ENCODE measurements at regions not wholly inside any gene's neighbourhood (a gene's known extent, or its start where the extent isn't known, plus 50 kb on each side); places are given as distances from the start of the nearest gene placed in this dataset.
"Not testable (repeated sequence)": the region's sequence is repeated elsewhere in the genome, so short reads cannot be mapped to it uniquely, and the experiment has no call there.

GRCh38 chr2:91497129-91498064, 2805.9 kb downstream of the RPIA start:
- peak; percentile 26 for DNase-seq (ENCODE audit: low read depth)

GRCh38 chr2:91498065-91498449, 2806.6 kb downstream of the RPIA start:
- DNase-seq (ENCODE audit: low read depth), result not testable (repeated sequence)

- DNase-seq (ENCODE audit: low read depth), result not testable (repeated sequence)
These were observed 2807.2 kb downstream of the RPIA start for GRCh38 chr2:91498513-91499250.

- not testable (repeated sequence) for DNase-seq (ENCODE audit: low read depth)
These were observed 2808.1 kb downstream of the RPIA start for GRCh38 chr2:91499431-91500050.

GRCh38 chr2:91500246-91500977, 2808.9 kb downstream of the RPIA start:
- DNase-seq (ENCODE audit: low read depth), result not testable (repeated sequence)

- DNase-seq (ENCODE audit: low read depth), result not testable (repeated sequence)
These were observed 2809.5 kb downstream of the RPIA start for GRCh38 chr2:91500978-91501310.

GRCh38 chr2:91501481-91502080, 2810.1 kb downstream of the RPIA start:
- not testable (repeated sequence) for DNase-seq (ENCODE audit: low read depth)

- DNase-seq (ENCODE audit: low read depth), result not testable (repeated sequence)
These were observed 2812.1 kb downstream of the RPIA start for GRCh38 chr2:91503572-91503958.

GRCh38 chr2:91503959-91504741, 2812.7 kb downstream of the RPIA start:
- DNase-seq (ENCODE audit: low read depth), result not testable (repeated sequence)

GRCh38 chr2:91508816-91509215, 2817.3 kb downstream of the RPIA start:
- DNase-seq (ENCODE audit: low read depth), result not testable (repeated sequence)

- not testable (repeated sequence) for DNase-seq (ENCODE audit: low read depth)
These were observed 2817.8 kb downstream of the RPIA start for GRCh38 chr2:91509276-91509675.

- DNase-seq (ENCODE audit: low read depth), result not testable (repeated sequence)
These were observed 2819.7 kb downstream of the RPIA start for GRCh38 chr2:91511166-91511565.

GRCh38 chr2:91515966-91516365, 2824.5 kb downstream of the RPIA start:
- not testable (repeated sequence) for DNase-seq (ENCODE audit: low read depth)

- not testable (repeated sequence) for DNase-seq (ENCODE audit: low read depth)
These were observed 2825.2 kb downstream of the RPIA start for GRCh38 chr2:91516669-91517068.

- not testable (repeated sequence) for DNase-seq (ENCODE audit: low read depth)
These were observed 2826.4 kb downstream of the RPIA start for GRCh38 chr2:91517846-91518245.

GRCh38 chr2:91518361-91518981, 2827.0 kb downstream of the RPIA start:
- not testable (repeated sequence) for DNase-seq (ENCODE audit: low read depth)

GRCh38 chr2:91519359-91519758, 2827.9 kb downstream of the RPIA start:
- not testable (repeated sequence) for DNase-seq (ENCODE audit: low read depth)

GRCh38 chr2:91519914-91520313, 2828.4 kb downstream of the RPIA start:
- not testable (repeated sequence) for DNase-seq (ENCODE audit: low read depth)

GRCh38 chr2:91520523-91520922, 2829.1 kb downstream of the RPIA start:
- not testable (repeated sequence) for DNase-seq (ENCODE audit: low read depth)

GRCh38 chr2:91520972-91521535, 2829.6 kb downstream of the RPIA start:
- not testable (repeated sequence) for DNase-seq (ENCODE audit: low read depth)

Measured in iris pigment epithelial cell (primary cell).